Epithelial cell of proximal tubule (primary cell): ENCODE measurements at regions not wholly inside any gene's neighbourhood (a gene's known extent, or its start where the extent isn't known, plus 50 kb on each side); places are given as distances from the start of the nearest gene placed in this dataset.

Experiments
- DNase-seq: peaks from one replicate; pipeline ENCODE4 v3.0.0-alpha.2; 2011; ENCODE audit warnings: low read depth
- H3K4me3 ChIP-seq: 2 replicates; pipeline ENCODE4 v1.5.1; 2011; ENCODE audit warnings: low read depth, mild to moderate bottlenecking, low read length
- TF ChIP-seq, protein P1 (sequence below): conservative IDR thresholded peaks from 2 replicates; pipeline ENCODE4 v1.5.1; 2012; ENCODE audit warnings: low read depth, mild to moderate bottlenecking, low read length

DNA sequence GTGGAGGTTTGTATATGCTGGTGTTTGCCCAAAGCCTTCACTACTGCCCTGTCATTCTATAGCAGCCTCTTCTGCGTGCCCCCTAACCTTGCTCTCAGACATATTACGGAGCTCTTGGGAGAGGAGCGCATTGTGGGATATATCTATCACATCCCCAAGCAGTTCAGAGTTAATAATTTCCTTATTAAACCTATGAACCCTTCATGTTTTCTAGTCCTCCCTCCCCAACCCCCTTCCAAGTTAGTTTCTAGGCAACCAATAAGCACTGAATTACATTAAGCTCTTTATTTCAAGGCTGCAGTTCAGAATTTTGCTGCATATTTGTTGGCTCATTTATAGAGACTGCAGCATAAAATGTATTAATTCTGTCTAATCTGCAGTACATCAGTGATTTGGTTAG, 57.3 kb upstream of the GRM7 start:
- no peak for DNase-seq
- no peak overlapping the region for H3K4me3 ChIP-seq
- TF ChIP-seq, protein P1, sequence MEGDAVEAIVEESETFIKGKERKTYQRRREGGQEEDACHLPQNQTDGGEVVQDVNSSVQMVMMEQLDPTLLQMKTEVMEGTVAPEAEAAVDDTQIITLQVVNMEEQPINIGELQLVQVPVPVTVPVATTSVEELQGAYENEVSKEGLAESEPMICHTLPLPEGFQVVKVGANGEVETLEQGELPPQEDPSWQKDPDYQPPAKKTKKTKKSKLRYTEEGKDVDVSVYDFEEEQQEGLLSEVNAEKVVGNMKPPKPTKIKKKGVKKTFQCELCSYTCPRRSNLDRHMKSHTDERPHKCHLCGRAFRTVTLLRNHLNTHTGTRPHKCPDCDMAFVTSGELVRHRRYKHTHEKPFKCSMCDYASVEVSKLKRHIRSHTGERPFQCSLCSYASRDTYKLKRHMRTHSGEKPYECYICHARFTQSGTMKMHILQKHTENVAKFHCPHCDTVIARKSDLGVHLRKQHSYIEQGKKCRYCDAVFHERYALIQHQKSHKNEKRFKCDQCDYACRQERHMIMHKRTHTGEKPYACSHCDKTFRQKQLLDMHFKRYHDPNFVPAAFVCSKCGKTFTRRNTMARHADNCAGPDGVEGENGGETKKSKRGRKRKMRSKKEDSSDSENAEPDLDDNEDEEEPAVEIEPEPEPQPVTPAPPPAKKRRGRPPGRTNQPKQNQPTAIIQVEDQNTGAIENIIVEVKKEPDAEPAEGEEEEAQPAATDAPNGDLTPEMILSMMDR, result no peak

DNA sequence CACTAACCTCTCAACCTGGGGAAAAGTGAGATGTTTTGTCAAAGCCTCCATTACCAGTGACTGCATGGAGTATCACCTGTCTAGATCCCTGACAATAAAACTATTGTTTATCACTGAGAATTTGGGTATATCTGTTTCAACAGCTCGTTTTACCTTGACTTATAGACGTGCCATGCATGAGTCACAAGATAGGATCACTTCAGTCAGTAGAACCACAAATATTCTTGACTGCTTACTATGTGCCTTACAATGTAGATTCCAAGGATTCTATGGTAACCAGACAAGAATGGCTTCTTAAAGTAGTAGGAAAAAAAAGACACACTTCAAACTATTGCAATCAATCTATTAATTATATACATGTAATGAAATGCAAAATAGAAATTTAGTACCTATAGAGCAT, 55.7 kb upstream of the GRM7 start:
- TF ChIP-seq, protein P1, result no peak
- DNase-seq, result no peak
- no peak overlapping the region for H3K4me3 ChIP-seq

DNA sequence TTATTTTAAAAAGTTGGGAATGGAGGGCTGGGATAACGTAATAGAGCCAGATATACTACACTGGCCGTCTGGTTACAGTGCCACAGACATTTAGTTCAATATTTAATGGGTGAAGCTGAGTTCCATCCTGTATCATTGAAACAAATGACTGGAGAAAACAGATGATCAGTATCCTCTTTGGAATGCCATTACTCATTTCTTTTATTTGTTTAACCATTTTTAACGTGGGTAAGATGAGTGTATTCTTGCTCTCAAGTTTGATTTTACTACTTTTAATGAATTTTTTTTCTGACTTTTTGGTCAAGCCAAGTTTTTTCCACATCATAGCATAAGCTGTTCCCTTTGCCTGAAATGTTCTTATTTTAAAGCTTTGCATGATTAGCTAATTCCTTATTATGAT, 53.9 kb upstream of the GRM7 start:
- DNase-seq, result no peak
- TF ChIP-seq, protein P1, result no peak
- no peak overlapping the region for H3K4me3 ChIP-seq

DNA sequence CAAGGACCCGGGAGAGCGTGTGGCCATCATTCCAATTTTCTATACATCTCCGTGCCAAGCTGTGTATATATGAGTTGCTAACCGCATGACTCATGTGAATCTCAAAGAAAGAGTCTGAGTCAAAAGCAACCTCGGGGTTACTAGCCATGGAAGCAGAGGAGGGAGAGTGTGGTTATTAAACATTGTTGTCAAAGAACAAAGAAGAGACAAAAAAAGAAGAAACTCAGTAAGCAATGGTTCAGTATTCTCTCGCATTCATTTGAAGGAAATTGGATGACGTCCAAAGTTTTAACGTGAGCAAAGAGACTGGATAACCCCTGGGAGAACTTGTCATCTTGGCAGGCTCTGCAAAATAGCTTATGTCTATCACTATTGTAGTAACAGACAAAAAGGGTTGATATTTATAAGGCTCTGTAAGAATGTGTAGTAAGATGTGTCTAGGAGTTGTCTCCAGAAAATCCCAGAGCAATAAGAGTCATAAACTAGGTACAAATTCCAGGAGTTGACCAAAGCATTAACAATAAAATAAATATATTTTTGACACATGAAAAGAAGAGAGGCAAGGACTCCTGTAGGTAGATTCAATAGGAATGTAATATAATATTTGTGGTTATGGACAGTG, 52.8 kb upstream of the GRM7 start:
- no peak overlapping the region for H3K4me3 ChIP-seq

DNA sequence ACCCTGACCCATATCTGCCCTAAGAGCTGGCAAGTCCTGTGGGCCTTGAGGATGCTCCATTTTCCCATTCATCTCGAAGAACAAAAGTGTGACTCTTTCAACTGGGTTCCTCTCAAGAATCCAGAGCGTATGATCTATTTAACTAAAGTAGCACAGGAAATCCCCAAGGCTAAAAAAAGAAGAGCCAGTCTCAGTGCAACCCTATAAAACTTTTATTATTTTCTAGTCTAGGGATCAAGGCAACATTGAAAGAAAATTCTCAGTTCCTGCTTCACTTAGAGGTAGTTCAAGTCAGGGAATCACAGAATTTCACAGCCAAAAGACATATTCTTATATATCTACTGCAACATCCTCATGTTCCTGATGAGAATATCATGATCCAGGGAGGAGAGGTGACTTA, 51.6 kb upstream of the GRM7 start:
- no peak for DNase-seq
- TF ChIP-seq, protein P1, result no peak
- H3K4me3 ChIP-seq, result no peak overlapping the region

More for the DNA sequence above, 52.8 kb upstream of the GRM7 start:
- TF ChIP-seq, protein P1, result no peak
- DNase-seq, result no peak
